IMR-90 (cell line): ENCODE measurements at regions not wholly inside any gene's neighbourhood (a gene's known extent, or its start where the extent isn't known, plus 50 kb on each side); places are given as distances from the start of the nearest gene placed in this dataset.

Experiments used
- ATAC-seq: fragments of 200-7000 bp; cut with Tn5 transposase; 2 replicates; pipeline ENCODE4 v1.9.1; 2020; ENCODE audit warnings: low read depth, mild to moderate bottlenecking, moderate library complexity
- BruUV-seq: library from RNA; stranded (reverse); fragments of 400-500 nt; replicated peaks from 2 replicates; lab custom pipeline; 2021; lab: Mats Ljungman, UMichigan
- CTCF ChIA-PET: fragments of 300-600 bp; formaldehyde crosslinking; extraction: SDS; loops from one replicate; lab custom pipeline; 2021; ENCODE audit warnings: antibody characterized with exemption; lab: Yijun Ruan, JAX
- POLR2A ChIA-PET: fragments of 300-600 bp; sonication (Branson Sonifier 250); formaldehyde crosslinking; loops from one replicate; lab custom pipeline; 2022; ENCODE audit warnings: antibody characterized with exemption; ENCODE audit not compliant: unreplicated experiment; lab: Charles Lee
- DNase-seq: peaks from one replicate; pipeline ENCODE4 v3.0.0; 2013
- H2AFZ ChIP-seq: replicated peaks from 2 replicates; pipeline ENCODE3; 2013; ENCODE audit warnings: low read length, mild to moderate bottlenecking; ENCODE audit not compliant: poor library complexity
- H2AK5ac ChIP-seq: 2 replicates; pipeline ENCODE4 v1.6.1; 2013; ENCODE audit warnings: low read depth, low read length, inconsistent platforms
- H2AK9ac ChIP-seq: replicated peaks from 2 replicates; pipeline ENCODE3; 2013; ENCODE audit warnings: mild to moderate bottlenecking, low read depth, low read length, moderate library complexity; ENCODE audit not compliant: poor library complexity
- H2BK120ac ChIP-seq: 2 replicates; pipeline ENCODE4 v1.6.1; 2013; ENCODE audit warnings: low read depth, low read length, inconsistent platforms
- H2BK15ac ChIP-seq: 3 replicates; pipeline ENCODE4 v1.6.1; 2013; ENCODE audit warnings: low read depth, low read length, inconsistent platforms
- H2BK20ac ChIP-seq: 2 replicates; pipeline ENCODE4 v1.6.1; 2013; ENCODE audit warnings: low read depth, mild to moderate bottlenecking, inconsistent platforms, low read length, moderate library complexity
- H2BK5ac ChIP-seq: 2 replicates; pipeline ENCODE4 v1.6.1; 2013; ENCODE audit warnings: mild to moderate bottlenecking, low read depth, low read length, inconsistent platforms; ENCODE audit not compliant: poor library complexity, severe bottlenecking
- H3K14ac ChIP-seq: replicated peaks from 2 replicates; pipeline ENCODE4 v1.6.1; 2013; ENCODE audit warnings: low read depth, low read length, inconsistent platforms
- H3K18ac ChIP-seq: 2 replicates; pipeline ENCODE4 v1.6.1; 2013; ENCODE audit warnings: low read depth, low read length, control low read depth
- H3K23ac ChIP-seq: 2 replicates; pipeline ENCODE4 v1.6.1; 2013; ENCODE audit warnings: low read depth, low read length, inconsistent platforms
- H3K27ac ChIP-seq: 2 replicates; pipeline ENCODE4 v1.5.1; 2013; ENCODE audit warnings: mild to moderate bottlenecking, control low read depth, low read length; ENCODE audit not compliant: insufficient read depth
- H3K27me3 ChIP-seq: 2 replicates; pipeline ENCODE4 v1.6.1; 2013; ENCODE audit warnings: low read length; ENCODE audit not compliant: control insufficient read depth, insufficient read depth
- H3K36me3 ChIP-seq: 2 replicates; pipeline ENCODE4 v1.6.1; 2013; ENCODE audit warnings: low read length, mixed read lengths; ENCODE audit not compliant: control insufficient read depth, insufficient read depth
- H3K4ac ChIP-seq: 2 replicates; pipeline ENCODE4 v1.6.1; 2013; ENCODE audit warnings: low read depth, low read length, inconsistent platforms
- H3K4me1 ChIP-seq: 2 replicates; pipeline ENCODE4 v1.6.1; 2013; ENCODE audit warnings: low read length, mixed read lengths; ENCODE audit not compliant: control insufficient read depth, insufficient read depth
- H3K4me2 ChIP-seq: 2 replicates; pipeline ENCODE4 v1.6.1; 2013; ENCODE audit warnings: low read depth, mild to moderate bottlenecking, control low read depth, low read length, moderate library complexity
- H3K4me3 ChIP-seq: 2 replicates; pipeline ENCODE4 v1.5.1; 2013; ENCODE audit warnings: low read depth, mild to moderate bottlenecking, control low read depth, low read length, moderate library complexity; ENCODE audit not compliant: insufficient read depth
- H3K56ac ChIP-seq: 2 replicates; pipeline ENCODE4 v1.6.1; 2013; ENCODE audit warnings: low read length, inconsistent platforms; ENCODE audit not compliant: insufficient read depth; ENCODE audit errors: extremely low read depth
- H3K79me1 ChIP-seq, 2 experiments: 2 replicates each; pipeline ENCODE4 v1.6.1; 2013; ENCODE audit warnings: low read length in 2 of 2, inconsistent platforms in 1 of 2, low read depth in 1 of 2
- H3K9ac ChIP-seq: 2 replicates; pipeline ENCODE4 v1.6.1; 2013; ENCODE audit warnings: low read depth, low read length, control low read depth
- H3K9me1 ChIP-seq: 2 replicates; pipeline ENCODE4 v1.6.1; 2013; ENCODE audit warnings: low read length, inconsistent platforms; ENCODE audit not compliant: insufficient read depth
- H3K9me3 ChIP-seq: 2 replicates; pipeline ENCODE4 v1.6.1; 2013; ENCODE audit warnings: low read length; ENCODE audit not compliant: control insufficient read depth, insufficient read depth
- H4K20me1 ChIP-seq: 2 replicates; pipeline ENCODE4 v1.6.1; 2013; ENCODE audit warnings: low read length, inconsistent platforms; ENCODE audit not compliant: insufficient read depth
- H4K5ac ChIP-seq: 2 replicates; pipeline ENCODE4 v1.6.1; 2013; ENCODE audit warnings: mild to moderate bottlenecking, low read depth, low read length, control low read depth
- H4K8ac ChIP-seq, 2 experiments: 2 replicates each; pipeline ENCODE4 v1.6.1; 2013; ENCODE audit warnings: low read depth in 2 of 2, low read length in 2 of 2, control low read depth in 1 of 2, inconsistent platforms in 1 of 2
- H4K91ac ChIP-seq: 2 replicates; pipeline ENCODE4 v1.6.1; 2013; ENCODE audit warnings: low read depth, low read length, inconsistent platforms; ENCODE audit not compliant: insufficient read depth
- BHLHE40 ChIP-seq: fragments of 150-350 bp; IDR thresholded peaks from 2 replicates; pipeline ENCODE4 v1.6.1; 2016; ENCODE audit warnings: mild to moderate bottlenecking, low read depth, low read length
- CEBPB ChIP-seq: IDR thresholded peaks from 2 replicates; pipeline ENCODE4 v1.6.1; 2012; ENCODE audit warnings: low read depth, low read length, improper control_type of control experiment
- CHD1 ChIP-seq: IDR thresholded peaks from 2 replicates; pipeline ENCODE4 v1.6.1; 2012; ENCODE audit warnings: low read depth, low read length, improper control_type of control experiment
- FOS ChIP-seq: fragments of 150-350 bp; IDR thresholded peaks from 2 replicates; pipeline ENCODE4 v1.6.1; 2016; ENCODE audit warnings: low read depth, low read length
- MAFK ChIP-seq: IDR thresholded peaks from 2 replicates; pipeline ENCODE4 v1.6.1; 2012; ENCODE audit warnings: low read depth, low read length, improper control_type of control experiment
- MAZ ChIP-seq: IDR thresholded peaks from 2 replicates; pipeline ENCODE4 v1.6.1; 2012; ENCODE audit warnings: low read depth, mild to moderate bottlenecking, low read length, improper control_type of control experiment, moderate library complexity, borderline replicate concordance
- MXI1 ChIP-seq: IDR thresholded peaks from 2 replicates; pipeline ENCODE4 v1.6.1; 2012; ENCODE audit warnings: low read depth, mild to moderate bottlenecking, low read length, moderate library complexity, borderline replicate concordance
- NFE2L2 ChIP-seq: fragments of 150-350 bp; IDR thresholded peaks from 2 replicates; pipeline ENCODE4 v1.6.1; 2016; ENCODE audit warnings: low read depth, mild to moderate bottlenecking, low read length
- POLR2A ChIP-seq: IDR thresholded peaks from 2 replicates; pipeline ENCODE4 v1.6.1; 2012; ENCODE audit warnings: mild to moderate bottlenecking, low read depth, low read length
- RAD21 ChIP-seq: IDR thresholded peaks from 2 replicates; pipeline ENCODE4 v1.6.1; 2012; ENCODE audit warnings: low read length, improper control_type of control experiment
- RCOR1 ChIP-seq: IDR thresholded peaks from 2 replicates; pipeline ENCODE4 v1.6.1; 2012; ENCODE audit warnings: mild to moderate bottlenecking, low read length, improper control_type of control experiment; ENCODE audit not compliant: insufficient replicate concordance
- RFX5 ChIP-seq: IDR thresholded peaks from 2 replicates; pipeline ENCODE4 v1.8.0; 2012; ENCODE audit warnings: low read depth, mild to moderate bottlenecking, low read length, moderate library complexity
- SMC3 ChIP-seq: fragments of 150-350 bp; IDR thresholded peaks from 2 replicates; pipeline ENCODE4 v1.6.1; 2016; ENCODE audit warnings: low read depth, mild to moderate bottlenecking, antibody characterized with exemption, low read length, moderate library complexity
- USF2 ChIP-seq: fragments of 150-350 bp; IDR thresholded peaks from 2 replicates; pipeline ENCODE4 v1.6.1; 2017; ENCODE audit warnings: mild to moderate bottlenecking, antibody characterized with exemption, low read length, low read depth
- WGBS, 2 experiments: methylation state at CpG; one replicate each; pipeline versions ENCODE4 v1.1.5 to v1.1.7; 2013; ENCODE audit warnings: missing lambda C conversion rate in 2 of 2; ENCODE audit not compliant: insufficient read length in 1 of 2; ENCODE audit errors: extremely low coverage in 2 of 2; 5-methylcytosine and 5-hydroxymethylcytosine counted together
- dilution Hi-C: fragments of 300-500 bp; cut with HindIII; formaldehyde crosslinking; loops from one replicate; pipeline ENCODE4 v1.14.3; 2018; ENCODE audit warnings: low sequenced_read_pairs; ENCODE audit not compliant: unreplicated experiment
- in situ Hi-C: fragments of 300-500 bp; cut with MboI; formaldehyde crosslinking; loops from 3 replicates; pipeline ENCODE4 v1.14.3; 2019; ENCODE audit warnings: low sequenced_read_pairs, inconsistent platforms, mixed read lengths
- intact Hi-C: fragments of 100-400 bp; cut with micrococcal nuclease; formaldehyde crosslinking; loops from 2 replicates; pipeline ENCODE4 v1.10.0; 2022

DNA sequence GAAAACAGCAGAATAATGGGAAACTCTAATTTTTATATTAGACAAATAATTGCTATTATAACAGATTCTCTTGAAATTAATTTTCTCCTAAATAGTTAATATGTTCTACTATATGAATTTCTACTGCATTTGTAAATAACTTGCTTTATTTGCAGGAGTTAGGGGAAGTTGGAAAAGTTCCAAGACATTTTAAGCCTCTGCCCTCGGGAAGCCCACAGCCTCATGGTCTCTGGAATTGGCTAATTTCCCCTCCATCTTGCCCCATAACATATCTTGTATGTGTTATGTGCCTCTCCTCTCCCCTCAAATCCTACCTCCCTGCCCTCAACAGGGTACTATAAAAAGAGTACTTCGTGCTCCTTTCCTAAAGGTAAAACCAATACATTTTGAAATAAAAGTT, 271.4 kb upstream of the NR5A2 start:
- Histone ChIP-seq H3K23ac (no peak overlapping the region), H3K14ac (no peak overlapping the region), H3K27ac (no peak overlapping the region), H3K9me1 (no peaks in the 10 kb centered on the region), H2AK5ac (no peak overlapping the region), H3K18ac (no peak overlapping the region), H4K91ac (no peak overlapping the region), H3K4me3 (no peak overlapping the region), H3K79me1 (no peaks in the 10 kb centered on the region), H3K4me2 (no peak overlapping the region), H3K27me3 (no peaks in the 10 kb centered on the region), H3K56ac (no peak overlapping the region), H4K8ac (no peak overlapping the region), H4K5ac (no peak overlapping the region), H2AFZ (no peak overlapping the region), H2BK120ac (no peak overlapping the region), H2BK20ac (no peak overlapping the region), H3K9ac (no peak overlapping the region), H3K4me1 (no peaks in the 10 kb centered on the region), H3K36me3 (no peaks in the 10 kb centered on the region), H4K20me1 (no peaks in the 10 kb centered on the region), H2AK9ac (no peak overlapping the region), H3K9me3 (peaks cover 3% of the 10 kb centered on the region; the same call in 1 of the 2 replicates), H2BK15ac (no peak overlapping the region), H3K4ac (no peak overlapping the region), H2BK5ac (no peak overlapping the region)
- BruUV-seq = no TSS peak
- in situ Hi-C loops = no loop called here
- no CpG with 5 or more reads among the region's 2 CpGs for WGBS, 2 experiments
- intact Hi-C loops = no loop called here
- ATAC-seq = no peak
- no peak for DNase-seq
- dilution Hi-C loops = no loop called here
- POLR2A ChIA-PET = no interaction called here
- TF ChIP-seq RCOR1 (no peak), MAZ (no peak), MXI1 (no peak), CEBPB (no peak), FOS (no peak), CHD1 (no peak), RFX5 (no peak), BHLHE40 (no peak), NFE2L2 (no peak), RAD21 (no peak), MAFK (no peak), POLR2A (no peak), USF2 (no peak), SMC3 (no peak)
- CTCF ChIA-PET = no interaction called here
